Mucosa of descending colon (tissue), 3 donors: ENCODE measurements at regions not wholly inside any gene's neighbourhood (a gene's known extent, or its start where the extent isn't known, plus 50 kb on each side); places are given as distances from the start of the nearest gene placed in this dataset.

Source experiments
- ATAC-seq: fragments of 200-7000 bp; cut with Tn5 transposase; one replicate; pipeline ENCODE4 v1.9.1; 2020; ENCODE audit warnings: mild to moderate bottlenecking, moderate library complexity
- DNase-seq, 3 donors: peaks; one replicate each; pipeline ENCODE4 v3.0.0-alpha.2; 2020
- H3K36me3 ChIP-seq: fragments of 200-600 bp; one replicate; pipeline ENCODE4 v1.8.0; 2021; ENCODE audit warnings: low read depth, mild to moderate bottlenecking
- H3K4me1 ChIP-seq: fragments of 200-600 bp; one replicate; pipeline ENCODE4 v1.8.0; 2021; ENCODE audit warnings: low read depth, mild to moderate bottlenecking
- H3K4me3 ChIP-seq: fragments of 200-600 bp; one replicate; pipeline ENCODE4 v1.8.0; 2021; ENCODE audit warnings: mild to moderate bottlenecking
- H3K9me3 ChIP-seq: fragments of 200-600 bp; one replicate; pipeline ENCODE4 v1.8.0; 2021; ENCODE audit warnings: mild to moderate bottlenecking
- CTCF ChIP-seq: fragments of 200-600 bp; IDR thresholded peaks from one replicate; pipeline ENCODE4 v1.8.0; 2022; ENCODE audit warnings: antibody characterized with exemption, mild to moderate bottlenecking
- intact Hi-C, 2 donors: fragments of 100-400 bp; cut with DNase I in 1 of 2; cut with micrococcal nuclease in 1 of 2; formaldehyde crosslinking; loops; one replicate each; pipeline versions ENCODE4 v1.11.0 to v1.11.1; 2022; cut with DNase I, micrococcal nuclease
- donor health status: DM: no; HTN: no; CAD: no; lungs with moderate emphysema.
- donor health status: DM: no; HTN: no; CAD: no.
- donor health status: DM: no; HTN: yes; CAD: no.

DNA sequence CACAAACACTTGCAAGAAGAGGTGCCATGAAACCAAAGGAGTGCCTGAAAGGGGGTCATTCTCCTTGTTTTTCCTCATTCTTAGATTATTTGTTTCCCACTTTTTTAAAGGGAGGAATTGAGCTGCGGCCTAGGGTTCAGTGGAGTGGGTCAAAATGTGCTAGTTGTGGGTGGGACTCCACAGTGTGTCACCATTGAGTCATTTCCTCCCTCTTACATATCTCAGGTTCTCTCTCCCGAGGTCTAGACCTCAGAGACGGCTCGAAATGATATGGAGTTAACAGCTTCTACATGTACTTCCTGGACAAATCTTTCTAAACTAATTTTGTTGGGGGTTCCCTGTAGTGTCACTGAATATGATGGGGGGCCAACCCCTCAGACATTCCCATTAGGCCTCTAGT, 328.4 kb upstream of the SPANXN1 start:
- intact Hi-C loops: no loop called here
- DNase-seq: no peak
- no peak for ATAC-seq
- no peak for TF ChIP-seq CTCF
- Histone ChIP-seq H3K4me1 (no peaks in the 10 kb centered on the region), H3K4me3 (no peak overlapping the region), H3K36me3 (no peaks in the 10 kb centered on the region), H3K9me3 (no peaks in the 10 kb centered on the region)

DNA sequence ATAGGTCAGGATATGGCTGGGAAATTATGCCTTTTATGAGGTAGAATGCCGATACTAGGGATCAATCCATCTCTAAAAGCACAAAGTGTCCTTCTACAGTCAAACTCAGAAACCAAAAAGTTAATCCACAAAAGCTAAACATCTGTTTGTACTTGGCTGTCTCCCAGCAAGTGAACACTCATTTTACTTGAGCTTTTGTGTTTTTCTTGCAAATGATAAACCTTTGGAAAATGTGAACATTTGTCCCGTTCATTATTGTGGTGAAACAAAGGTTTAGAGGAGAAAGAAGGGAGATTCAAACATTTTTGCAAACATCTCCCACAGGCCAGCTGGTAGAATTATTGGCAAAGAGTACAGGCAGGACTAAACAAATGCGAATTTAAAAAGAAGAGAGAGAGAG, 300.6 kb upstream of the SPANXN1 start:
- Histone ChIP-seq H3K4me1 (no peaks in the 10 kb centered on the region), H3K9me3 (peaks cover 5% of the 10 kb centered on the region), H3K36me3 (no peaks in the 10 kb centered on the region), H3K4me3 (no peak overlapping the region)
- DNase-seq (no peak), ATAC-seq (no peak)
- no peak for TF ChIP-seq CTCF
- intact Hi-C loops: no loop called here
